22Rv1 (cell line): ENCODE measurements at regions not wholly inside any gene's neighbourhood (a gene's known extent, or its start where the extent isn't known, plus 50 kb on each side); places are given as distances from the start of the nearest gene placed in this dataset.

Source experiments
- CTCF ChIP-seq: fragments of 450-650 bp; IDR thresholded peaks from 2 replicates; pipeline ENCODE4 v1.5.1; 2017; ENCODE audit warnings: mild to moderate bottlenecking
- ZFX ChIP-seq: fragments of 450-650 bp; IDR thresholded peaks from 2 replicates; pipeline ENCODE4 v1.6.1; 2017; ENCODE audit warnings: antibody characterized with exemption, borderline replicate concordance

- no peak for TF ChIP-seq CTCF
- no peak for TF ChIP-seq ZFX
Measured at GRCh38 chr13:74533226-74533625, 399.0 kb upstream of the KLF12 start.
